ENCODE measurements at regions not wholly inside any gene's neighbourhood (a gene's known extent, or its start where the extent isn't known, plus 50 kb on each side); places are given as distances from the start of the nearest gene placed in this dataset.

- TF ChIP-seq CTCF (IDR thresholded peaks at IDR 0.05) (no peak), MAX (IDR thresholded peaks at IDR 0.05; ENCODE audit: low read depth) (no peak), RCOR1 (IDR thresholded peaks at IDR 0.05; ENCODE audit: low read length) (no peak), REST (IDR thresholded peaks at IDR 0.05; ENCODE audit: low read depth, low read length) (no peak), RAD21 (IDR thresholded peaks at IDR 0.05; ENCODE audit: low read length) (no peak), TAF1 (IDR thresholded peaks at IDR 0.05; ENCODE audit: borderline replicate concordance, low read depth, low read length) (no peak), FOXM1 (IDR thresholded peaks at IDR 0.05; ENCODE audit: low read depth) (no peak), POLR2AphosphoS5 (IDR thresholded peaks at IDR 0.05; ENCODE audit: low read depth, low read length) (no peak), YY1 (IDR thresholded peaks at IDR 0.05; ENCODE audit: low read depth) (no peak)
These were observed 73.5 kb upstream of the GRIN2A start for GRCh38 chr16:10255728-10256127.
